Mammary epithelial cell (primary cell): ENCODE measurements at regions not wholly inside any gene's neighbourhood (a gene's known extent, or its start where the extent isn't known, plus 50 kb on each side); places are given as distances from the start of the nearest gene placed in this dataset.

Experiments used
- CTCF ChIP-seq, 2 donors: IDR thresholded peaks in 1 of 2; conservative IDR thresholded peaks in 1 of 2; 2 replicates each; pipeline ENCODE4 v1.5.1; 2011 to 2012; ENCODE audit warnings: inconsistent platforms in 2 of 2, low read length in 2 of 2, mild to moderate bottlenecking in 2 of 2, control low read depth in 1 of 2, low read depth in 1 of 2; ENCODE audit not compliant: insufficient read depth in 1 of 2; ENCODE audit errors: extremely low read depth in 1 of 2
- EZH2 ChIP-seq: IDR thresholded peaks from 2 replicates; pipeline ENCODE4 v1.6.1; 2012; ENCODE audit warnings: low read length, inconsistent platforms, borderline replicate concordance

- TF ChIP-seq EZH2, result no peak
- peak in 1 of 2 donors; percentile 17 for TF ChIP-seq CTCF (conservative IDR thresholded peaks at IDR 0.05 in 1 of 2, IDR thresholded peaks at IDR 0.05 in 1 of 2; ENCODE audit: extremely low read depth in 1 of 2, insufficient read depth in 1 of 2, low read depth in 1 of 2, low read length in 2 of 2)
These were observed 58.8 kb upstream of the SIX2 start for GRCh38 chr2:45067859-45068570.
